ENCODE measurements at regions not wholly inside any gene's neighbourhood (a gene's known extent, or its start where the extent isn't known, plus 50 kb on each side); places are given as distances from the start of the nearest gene placed in this dataset.

DNA sequence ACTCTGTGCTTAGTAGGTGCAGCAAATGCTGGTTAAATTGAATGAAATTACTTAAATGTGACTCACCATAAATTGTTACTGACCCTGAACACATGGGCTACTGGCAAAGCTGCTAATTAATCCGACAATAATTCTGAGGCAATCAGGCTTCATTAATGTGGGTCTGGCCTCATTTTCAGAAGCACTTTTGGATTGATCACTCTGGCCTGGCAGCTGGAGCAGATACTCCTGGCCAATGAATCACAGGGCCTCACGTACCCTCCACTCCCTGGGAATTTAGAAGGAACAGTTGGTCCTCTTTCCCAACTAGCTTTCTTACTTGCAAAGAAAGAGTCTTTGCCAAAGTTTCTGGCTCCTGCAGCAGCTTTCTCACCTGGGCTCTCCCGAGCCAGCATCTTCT lies 162.0 kb upstream of the ZKSCAN2 start:
- Mint-ChIP-seq H3K9me3 (peaks cover 25% of the 10 kb centered on the region), H3K4me1 (ENCODE audit: low read depth) (no peaks in the 10 kb centered on the region), H3K27me3 (ENCODE audit: insufficient read depth) (no peaks in the 10 kb centered on the region), H3K4me3 (no peak overlapping the region), H3K27ac (no peak overlapping the region), H3K36me3 (ENCODE audit: low read depth) (peaks cover 3% of the 10 kb centered on the region; the same call in 1 of the 2 replicates)
- no peak for DNase-seq
- TF ChIP-seq, protein P1, sequence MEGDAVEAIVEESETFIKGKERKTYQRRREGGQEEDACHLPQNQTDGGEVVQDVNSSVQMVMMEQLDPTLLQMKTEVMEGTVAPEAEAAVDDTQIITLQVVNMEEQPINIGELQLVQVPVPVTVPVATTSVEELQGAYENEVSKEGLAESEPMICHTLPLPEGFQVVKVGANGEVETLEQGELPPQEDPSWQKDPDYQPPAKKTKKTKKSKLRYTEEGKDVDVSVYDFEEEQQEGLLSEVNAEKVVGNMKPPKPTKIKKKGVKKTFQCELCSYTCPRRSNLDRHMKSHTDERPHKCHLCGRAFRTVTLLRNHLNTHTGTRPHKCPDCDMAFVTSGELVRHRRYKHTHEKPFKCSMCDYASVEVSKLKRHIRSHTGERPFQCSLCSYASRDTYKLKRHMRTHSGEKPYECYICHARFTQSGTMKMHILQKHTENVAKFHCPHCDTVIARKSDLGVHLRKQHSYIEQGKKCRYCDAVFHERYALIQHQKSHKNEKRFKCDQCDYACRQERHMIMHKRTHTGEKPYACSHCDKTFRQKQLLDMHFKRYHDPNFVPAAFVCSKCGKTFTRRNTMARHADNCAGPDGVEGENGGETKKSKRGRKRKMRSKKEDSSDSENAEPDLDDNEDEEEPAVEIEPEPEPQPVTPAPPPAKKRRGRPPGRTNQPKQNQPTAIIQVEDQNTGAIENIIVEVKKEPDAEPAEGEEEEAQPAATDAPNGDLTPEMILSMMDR (IDR thresholded peaks at IDR 0.05): no peak

DNA sequence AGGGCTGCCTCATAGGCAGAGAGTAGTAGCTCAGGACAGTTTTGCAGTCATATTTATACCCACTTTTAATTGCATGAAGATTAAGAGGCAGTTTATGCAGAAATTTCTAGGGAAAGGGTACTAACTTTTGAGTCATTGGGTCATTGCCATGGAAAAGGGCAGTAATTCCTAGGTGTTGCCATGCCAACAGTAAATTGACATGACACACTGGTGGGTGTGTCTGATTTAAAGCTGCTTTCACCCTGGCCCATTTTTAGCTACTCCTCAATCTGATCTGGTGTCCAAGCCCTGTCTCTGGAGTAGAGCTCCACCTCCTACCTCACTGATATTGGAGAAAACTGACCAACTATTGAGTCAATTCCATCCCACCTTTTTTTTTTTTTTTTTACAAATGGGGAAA lies 161.5 kb upstream of the ZKSCAN2 start:
- Mint-ChIP-seq H3K4me1 (ENCODE audit: low read depth) (no peaks in the 10 kb centered on the region), H3K27ac (no peak overlapping the region), H3K27me3 (ENCODE audit: insufficient read depth) (no peaks in the 10 kb centered on the region), H3K36me3 (ENCODE audit: low read depth) (peaks cover under 1% of the 10 kb centered on the region; the same call in 1 of the 2 replicates), H3K9me3 (peaks cover 26% of the 10 kb centered on the region), H3K4me3 (no peak overlapping the region)
- TF ChIP-seq, protein P1 (IDR thresholded peaks at IDR 0.05): no peak
- no peak for DNase-seq

DNA sequence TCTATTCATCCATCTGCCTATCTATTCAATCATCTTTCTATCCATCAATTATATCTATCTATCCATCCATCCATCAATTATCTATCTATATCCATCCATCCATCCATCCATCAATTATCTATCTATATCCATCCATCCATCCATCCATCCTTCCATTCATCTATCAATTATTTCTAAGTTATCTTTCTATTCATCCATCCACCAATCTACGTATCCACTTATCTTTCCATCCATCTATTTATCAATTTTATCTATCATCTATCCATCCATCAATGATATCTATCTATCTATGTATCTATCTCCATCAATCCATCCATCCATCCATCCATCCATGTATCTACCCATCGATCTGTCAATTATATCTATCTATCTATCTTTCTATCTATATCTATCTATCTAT lies 158.4 kb upstream of the ZKSCAN2 start:
- TF ChIP-seq, protein P1 (IDR thresholded peaks at IDR 0.05): no peak
- H3K27me3 Mint-ChIP-seq (ENCODE audit: insufficient read depth): no peaks in the 10 kb centered on the region
- no peak for DNase-seq
- no peak overlapping the region for H3K4me3 Mint-ChIP-seq
- no peaks in the 10 kb centered on the region for H3K36me3 Mint-ChIP-seq (ENCODE audit: low read depth)
- no peaks in the 10 kb centered on the region for H3K4me1 Mint-ChIP-seq (ENCODE audit: low read depth)
- H3K27ac Mint-ChIP-seq: no peak overlapping the region
- peaks cover 10% of the 10 kb centered on the region for H3K9me3 Mint-ChIP-seq

DNA sequence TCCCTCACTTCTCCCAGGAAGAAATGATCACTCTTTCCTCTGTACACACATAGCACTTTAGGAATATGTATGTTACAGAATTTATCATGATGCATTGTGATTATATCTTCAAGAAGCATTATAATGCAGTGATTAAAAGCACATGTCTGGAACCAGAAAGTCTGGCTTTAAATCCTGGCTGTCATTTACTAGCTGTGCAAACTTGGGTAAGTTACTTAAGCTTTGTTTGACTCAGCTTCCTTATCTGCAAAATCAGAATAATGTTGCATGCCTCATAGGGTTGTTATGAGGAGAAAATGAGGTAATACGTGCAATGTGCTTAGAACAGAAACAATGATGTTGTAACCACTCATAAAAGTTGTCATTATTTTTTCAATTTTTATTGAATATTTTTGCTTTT lies 156.3 kb upstream of the ZKSCAN2 start:
- TF ChIP-seq, protein P1 (IDR thresholded peaks at IDR 0.05): no peak
- no peak overlapping the region for H3K4me3 Mint-ChIP-seq
- no peaks in the 10 kb centered on the region for H3K4me1 Mint-ChIP-seq (ENCODE audit: low read depth)
- H3K27ac Mint-ChIP-seq: no peak overlapping the region
- no peaks in the 10 kb centered on the region for H3K36me3 Mint-ChIP-seq (ENCODE audit: low read depth)
- H3K9me3 Mint-ChIP-seq: peaks cover 9% of the 10 kb centered on the region
- H3K27me3 Mint-ChIP-seq (ENCODE audit: insufficient read depth): no peaks in the 10 kb centered on the region
- peak; percentile 30 for DNase-seq

DNA sequence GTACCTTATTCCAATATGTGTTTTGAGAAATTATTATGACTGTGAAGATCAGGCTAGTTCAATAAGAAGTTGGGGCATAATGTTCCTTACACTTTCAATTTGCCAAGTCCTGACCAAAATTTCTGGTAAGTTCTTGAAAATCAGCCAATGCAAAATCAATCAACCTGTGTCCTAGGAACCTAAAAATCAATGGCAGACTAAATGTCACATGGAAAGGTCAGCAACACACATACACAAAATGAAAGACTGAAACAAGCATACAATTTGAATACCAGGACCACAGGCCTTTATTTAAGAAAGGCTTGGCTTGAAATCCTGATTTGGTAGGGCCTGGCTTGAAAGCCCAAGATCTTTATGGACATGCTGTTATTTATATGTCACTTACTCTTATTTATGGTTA lies 155.5 kb upstream of the ZKSCAN2 start:
- no peaks in the 10 kb centered on the region for H3K27me3 Mint-ChIP-seq (ENCODE audit: insufficient read depth)
- DNase-seq: no peak
- no peaks in the 10 kb centered on the region for H3K36me3 Mint-ChIP-seq (ENCODE audit: low read depth)
- TF ChIP-seq, protein P1 (IDR thresholded peaks at IDR 0.05): no peak
- H3K9me3 Mint-ChIP-seq: peaks cover 9% of the 10 kb centered on the region
- H3K4me1 Mint-ChIP-seq (ENCODE audit: low read depth): no peaks in the 10 kb centered on the region
- no peak overlapping the region for H3K4me3 Mint-ChIP-seq
- no peak overlapping the region for H3K27ac Mint-ChIP-seq

Measured in HFFc6 (cell line).